HFFc6 (cell line): ENCODE measurements at regions not wholly inside any gene's neighbourhood (a gene's known extent, or its start where the extent isn't known, plus 50 kb on each side); places are given as distances from the start of the nearest gene placed in this dataset.

Source experiments
- DNase-seq: peaks from one replicate; pipeline ENCODE4 v3.0.0-alpha.2; 2018
- H3K27ac Mint-ChIP-seq: 2 replicates; pipeline ENCODE4 v1.8.0; 2020; ENCODE audit warnings: mild to moderate bottlenecking, mixed read lengths
- H3K27me3 Mint-ChIP-seq: 2 replicates; pipeline ENCODE4 v1.8.0; 2021; ENCODE audit warnings: mild to moderate bottlenecking, moderate library complexity, mixed read lengths; ENCODE audit not compliant: insufficient read depth
- H3K36me3 Mint-ChIP-seq: 2 replicates; pipeline ENCODE4 v1.8.0; 2021; ENCODE audit warnings: low read depth, mixed read lengths
- H3K4me1 Mint-ChIP-seq: 2 replicates; pipeline ENCODE4 v1.8.0; 2020; ENCODE audit warnings: low read depth, mixed read lengths
- H3K4me3 Mint-ChIP-seq: 2 replicates; pipeline ENCODE4 v1.8.0; 2020; ENCODE audit warnings: mild to moderate bottlenecking, moderate library complexity, mixed read lengths
- H3K9me3 Mint-ChIP-seq: 2 replicates; pipeline ENCODE4 v1.8.0; 2020; ENCODE audit warnings: mild to moderate bottlenecking, mixed read lengths
- TF ChIP-seq, protein P1 (sequence below): fragments of 200-600 bp; sonication (generic); IDR thresholded peaks from 2 replicates; pipeline ENCODE4 v1.5.0; 2021; ENCODE audit warnings: antibody characterized with exemption, mild to moderate bottlenecking

GRCh38 chr17:77444984-77445759 lies 304.4 kb downstream of the SEC14L1 start:
- Mint-ChIP-seq H3K9me3 (no peaks in the 10 kb centered on the region), H3K27ac (peak overlapping the region; percentile 81), H3K27me3 (peaks cover 26% of the 10 kb centered on the region), H3K4me3 (peak overlapping the region; percentile 63), H3K4me1 (peaks cover 93% of the 10 kb centered on the region), H3K36me3 (peaks cover 4% of the 10 kb centered on the region; the same call in 1 of the 2 replicates)
- peak; percentile 43 for DNase-seq
- TF ChIP-seq, protein P1, sequence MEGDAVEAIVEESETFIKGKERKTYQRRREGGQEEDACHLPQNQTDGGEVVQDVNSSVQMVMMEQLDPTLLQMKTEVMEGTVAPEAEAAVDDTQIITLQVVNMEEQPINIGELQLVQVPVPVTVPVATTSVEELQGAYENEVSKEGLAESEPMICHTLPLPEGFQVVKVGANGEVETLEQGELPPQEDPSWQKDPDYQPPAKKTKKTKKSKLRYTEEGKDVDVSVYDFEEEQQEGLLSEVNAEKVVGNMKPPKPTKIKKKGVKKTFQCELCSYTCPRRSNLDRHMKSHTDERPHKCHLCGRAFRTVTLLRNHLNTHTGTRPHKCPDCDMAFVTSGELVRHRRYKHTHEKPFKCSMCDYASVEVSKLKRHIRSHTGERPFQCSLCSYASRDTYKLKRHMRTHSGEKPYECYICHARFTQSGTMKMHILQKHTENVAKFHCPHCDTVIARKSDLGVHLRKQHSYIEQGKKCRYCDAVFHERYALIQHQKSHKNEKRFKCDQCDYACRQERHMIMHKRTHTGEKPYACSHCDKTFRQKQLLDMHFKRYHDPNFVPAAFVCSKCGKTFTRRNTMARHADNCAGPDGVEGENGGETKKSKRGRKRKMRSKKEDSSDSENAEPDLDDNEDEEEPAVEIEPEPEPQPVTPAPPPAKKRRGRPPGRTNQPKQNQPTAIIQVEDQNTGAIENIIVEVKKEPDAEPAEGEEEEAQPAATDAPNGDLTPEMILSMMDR: no peak

- peak overlapping the region; percentile 43; the same call in 1 of the 2 replicates for H3K4me3 Mint-ChIP-seq
- peaks cover 26% of the 10 kb centered on the region for H3K27me3 Mint-ChIP-seq
- H3K27ac Mint-ChIP-seq: peak overlapping the region; percentile 81
- TF ChIP-seq, protein P1: no peak
- H3K4me1 Mint-ChIP-seq: peaks cover 95% of the 10 kb centered on the region
- no peak for DNase-seq
- no peaks in the 10 kb centered on the region for H3K9me3 Mint-ChIP-seq
- peaks cover 4% of the 10 kb centered on the region; the same call in 1 of the 2 replicates for H3K36me3 Mint-ChIP-seq
Measured at GRCh38 chr17:77445760-77446532, 305.2 kb downstream of the SEC14L1 start.

GRCh38 chr17:77446940-77447634 lies 306.3 kb downstream of the SEC14L1 start:
- Mint-ChIP-seq H3K27ac (peak overlapping the region; percentile 68), H3K4me3 (peak overlapping the region; percentile 43), H3K9me3 (no peaks in the 10 kb centered on the region), H3K4me1 (peaks cover 95% of the 10 kb centered on the region), H3K36me3 (no peaks in the 10 kb centered on the region), H3K27me3 (peaks cover 30% of the 10 kb centered on the region)
- DNase-seq: no peak
- TF ChIP-seq, protein P1: no peak

GRCh38 chr17:77449373-77449907 lies 308.7 kb downstream of the SEC14L1 start:
- peak overlapping the region; percentile 90 for H3K27ac Mint-ChIP-seq
- H3K27me3 Mint-ChIP-seq: peaks cover 28% of the 10 kb centered on the region
- H3K9me3 Mint-ChIP-seq: no peaks in the 10 kb centered on the region
- TF ChIP-seq, protein P1: no peak
- peaks cover 90% of the 10 kb centered on the region for H3K4me1 Mint-ChIP-seq
- H3K36me3 Mint-ChIP-seq: no peaks in the 10 kb centered on the region
- peak overlapping the region; percentile 87 for H3K4me3 Mint-ChIP-seq
- DNase-seq: no peak
